GM12873 (cell line): ENCODE measurements at regions not wholly inside any gene's neighbourhood (a gene's known extent, or its start where the extent isn't known, plus 50 kb on each side); places are given as distances from the start of the nearest gene placed in this dataset.

ENCODE experiments used
- TF ChIP-seq, protein P1 (sequence below): IDR thresholded peaks from 2 replicates; pipeline ENCODE4 v1.5.1; 2012; ENCODE audit warnings: low read depth, mild to moderate bottlenecking, moderate library complexity, low read length, control low read depth; ENCODE audit not compliant: insufficient read depth; ENCODE audit errors: missing control alignments

DNA sequence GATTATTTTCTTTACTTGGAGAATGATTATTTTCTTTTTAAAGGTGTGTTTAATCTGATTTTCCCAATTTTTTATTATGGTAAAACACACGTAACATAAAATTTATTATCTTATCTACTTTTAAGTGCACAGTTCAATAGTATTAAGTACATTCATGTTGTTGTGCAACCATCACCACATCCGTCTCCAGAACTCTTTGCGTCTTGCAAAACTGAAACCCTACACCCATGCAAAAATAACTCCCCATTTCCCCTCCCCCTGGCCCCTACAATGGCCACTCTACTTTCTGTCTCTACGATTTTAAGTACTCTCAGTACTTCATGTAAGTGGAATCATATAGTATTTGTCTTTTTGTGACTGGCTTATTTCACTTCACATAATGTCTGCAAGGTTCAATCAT is 230.7 kb downstream of the SATB1 start:
- TF ChIP-seq, protein P1, sequence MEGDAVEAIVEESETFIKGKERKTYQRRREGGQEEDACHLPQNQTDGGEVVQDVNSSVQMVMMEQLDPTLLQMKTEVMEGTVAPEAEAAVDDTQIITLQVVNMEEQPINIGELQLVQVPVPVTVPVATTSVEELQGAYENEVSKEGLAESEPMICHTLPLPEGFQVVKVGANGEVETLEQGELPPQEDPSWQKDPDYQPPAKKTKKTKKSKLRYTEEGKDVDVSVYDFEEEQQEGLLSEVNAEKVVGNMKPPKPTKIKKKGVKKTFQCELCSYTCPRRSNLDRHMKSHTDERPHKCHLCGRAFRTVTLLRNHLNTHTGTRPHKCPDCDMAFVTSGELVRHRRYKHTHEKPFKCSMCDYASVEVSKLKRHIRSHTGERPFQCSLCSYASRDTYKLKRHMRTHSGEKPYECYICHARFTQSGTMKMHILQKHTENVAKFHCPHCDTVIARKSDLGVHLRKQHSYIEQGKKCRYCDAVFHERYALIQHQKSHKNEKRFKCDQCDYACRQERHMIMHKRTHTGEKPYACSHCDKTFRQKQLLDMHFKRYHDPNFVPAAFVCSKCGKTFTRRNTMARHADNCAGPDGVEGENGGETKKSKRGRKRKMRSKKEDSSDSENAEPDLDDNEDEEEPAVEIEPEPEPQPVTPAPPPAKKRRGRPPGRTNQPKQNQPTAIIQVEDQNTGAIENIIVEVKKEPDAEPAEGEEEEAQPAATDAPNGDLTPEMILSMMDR = no peak

DNA sequence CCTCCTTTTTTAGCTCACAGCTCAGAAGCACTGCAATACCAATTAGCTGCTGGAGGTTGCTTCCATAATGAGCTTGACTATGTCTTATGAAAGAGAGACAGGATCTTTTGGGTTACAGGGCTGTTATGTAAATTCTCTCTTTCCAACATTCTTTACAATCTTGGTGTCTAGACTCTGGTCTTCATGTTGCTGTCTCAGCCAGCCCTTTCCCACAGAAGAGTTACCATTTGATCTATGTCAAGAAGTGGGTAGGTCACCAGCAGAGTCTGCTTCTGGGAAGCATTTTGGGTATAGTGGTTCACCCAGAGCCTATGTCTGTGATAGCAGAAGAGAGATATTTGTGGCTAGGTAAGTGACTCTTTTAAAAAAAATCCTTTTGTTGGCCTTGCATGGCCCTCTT is 234.5 kb downstream of the SATB1 start:
- TF ChIP-seq, protein P1 = no peak

DNA sequence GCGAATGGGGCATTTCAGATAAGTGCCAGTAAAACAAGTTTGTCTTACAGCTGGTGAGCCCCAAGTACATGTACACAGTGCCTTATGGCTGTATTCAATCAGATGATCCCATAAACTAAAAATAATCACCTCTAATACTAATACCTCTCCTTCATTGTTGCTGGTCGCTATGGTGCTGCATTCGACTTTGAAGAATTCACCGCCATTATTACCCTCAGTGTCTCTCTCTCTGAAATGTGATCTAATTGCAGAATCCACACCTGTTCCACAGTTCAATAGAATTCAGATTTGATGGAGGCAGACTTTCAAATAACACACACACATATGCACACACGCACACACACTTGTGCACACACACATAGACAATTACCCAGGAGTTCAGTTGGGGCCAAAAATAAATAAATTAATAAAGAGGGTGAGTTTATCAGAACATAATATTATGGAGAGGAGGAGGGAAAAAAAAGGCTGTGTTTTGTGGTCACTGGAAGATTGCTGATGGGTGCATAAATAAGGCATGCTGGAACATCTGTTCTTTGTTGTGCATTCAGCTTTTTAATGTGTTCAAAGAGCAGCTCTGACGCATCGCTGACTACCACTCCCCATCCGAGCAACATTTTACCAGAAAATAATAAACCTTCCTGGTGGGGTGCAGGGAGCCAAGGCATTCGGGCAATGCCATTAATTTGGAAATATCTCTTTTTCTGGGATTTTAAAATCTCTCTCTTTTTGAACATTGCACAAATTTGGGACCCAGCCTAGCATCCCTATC is 235.7 kb downstream of the SATB1 start:
- TF ChIP-seq, protein P1 = no peak

DNA sequence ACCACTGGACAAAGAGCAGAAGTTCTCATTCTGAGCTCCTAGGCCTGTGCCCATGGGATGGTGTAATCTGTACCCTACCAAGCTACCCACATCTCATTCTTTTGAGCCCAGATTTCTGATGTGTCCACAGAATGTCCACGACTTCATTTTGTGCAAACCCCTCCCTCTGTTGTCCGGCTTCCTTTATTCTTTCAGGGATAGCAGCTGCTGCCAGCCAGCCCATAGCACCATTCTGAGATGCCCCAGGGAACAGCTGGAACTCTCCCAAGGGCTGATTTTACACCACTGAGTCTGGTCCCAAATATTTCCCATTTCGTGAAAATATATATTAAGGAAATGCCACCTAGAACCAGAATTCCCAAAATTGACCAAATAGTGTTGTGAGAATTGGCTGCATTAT is 236.6 kb downstream of the SATB1 start:
- TF ChIP-seq, protein P1 = no peak

DNA sequence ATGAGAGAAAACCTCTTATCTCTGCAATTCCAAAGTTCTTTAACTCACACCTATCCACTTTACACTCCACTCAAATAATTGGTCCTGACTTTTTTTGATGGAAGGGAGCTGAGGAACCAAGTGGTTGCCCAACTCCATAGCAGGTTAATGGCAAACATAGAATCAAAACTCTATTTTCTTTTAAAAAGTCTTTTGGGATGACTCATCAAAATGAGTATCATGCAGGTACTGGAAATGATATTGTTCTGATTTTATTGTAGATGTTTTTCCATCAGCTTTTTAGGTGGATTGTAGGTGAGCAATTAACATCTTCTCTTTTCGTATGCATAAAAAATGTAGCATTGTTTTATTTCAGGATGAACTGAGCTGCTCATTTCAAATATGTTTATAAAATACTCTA is 239.5 kb downstream of the SATB1 start:
- TF ChIP-seq, protein P1 = no peak

DNA sequence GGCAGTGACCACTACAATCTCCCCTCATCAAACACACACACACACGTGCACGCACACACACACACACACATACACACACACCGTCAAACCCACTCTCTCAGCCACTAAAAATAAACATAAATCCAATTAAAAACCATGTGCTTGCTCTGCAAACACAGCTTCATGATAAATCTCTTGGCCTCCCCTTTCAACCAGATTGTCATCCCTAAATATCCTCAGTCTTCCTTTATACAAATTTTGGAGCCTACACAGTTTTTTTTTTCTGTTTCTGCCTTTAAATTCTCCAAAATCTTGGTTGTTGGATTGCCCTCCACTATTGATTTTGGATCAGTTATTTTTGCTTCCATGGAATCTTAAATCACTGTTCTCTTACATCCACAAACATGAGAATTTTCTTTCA is 245.6 kb downstream of the SATB1 start:
- TF ChIP-seq, protein P1 = no peak

DNA sequence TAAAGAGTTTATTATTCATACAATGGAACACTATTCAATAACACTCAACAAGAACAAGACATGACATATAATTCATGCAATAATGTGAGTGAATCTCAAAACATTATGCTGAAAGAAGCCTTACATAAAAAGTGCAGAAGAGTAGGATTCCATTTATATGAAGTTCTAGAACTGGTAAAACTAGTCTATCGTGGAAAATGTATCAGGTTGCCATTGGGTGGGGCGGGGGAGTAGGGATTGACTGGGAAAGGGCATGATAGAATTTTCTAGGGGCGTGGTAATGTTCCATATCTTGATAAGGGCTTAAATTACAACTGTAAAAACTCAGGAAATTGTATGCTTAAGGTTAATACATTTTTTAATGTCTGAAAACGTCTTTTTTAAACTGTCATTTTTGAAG is 247.9 kb downstream of the SATB1 start:
- TF ChIP-seq, protein P1 = no peak

DNA sequence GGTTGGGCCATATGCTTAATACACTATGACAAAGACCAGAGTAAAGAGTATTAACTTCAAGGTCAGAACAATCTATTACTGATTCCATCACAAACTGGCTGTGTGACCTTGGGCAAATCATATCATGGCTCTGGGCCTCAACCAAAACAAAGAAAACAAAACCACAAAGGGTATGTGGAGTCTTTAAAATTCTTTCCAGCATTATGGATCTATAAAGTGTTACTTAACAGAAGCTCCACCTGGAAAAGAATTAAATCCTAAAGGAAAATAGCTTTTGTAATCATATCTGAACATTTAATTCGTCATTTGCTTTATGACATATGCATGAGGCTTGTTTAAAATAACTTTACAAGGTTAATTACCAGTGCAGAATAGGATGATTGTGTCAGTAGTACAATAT is 265.5 kb downstream of the SATB1 start:
- TF ChIP-seq, protein P1 = no peak
